ENCODE measurements at regions not wholly inside any gene's neighbourhood (a gene's known extent, or its start where the extent isn't known, plus 50 kb on each side); places are given as distances from the start of the nearest gene placed in this dataset.

- Histone ChIP-seq H3K4me1 (ENCODE audit: control insufficient read depth, insufficient read depth, low read length) (no peaks in the 10 kb centered on the region), H3K4me3 (ENCODE audit: low read depth, low read length) (no peak overlapping the region), H3K9me3 (ENCODE audit: control insufficient read depth, insufficient read depth, low read depth, low read length) (no peaks in the 10 kb centered on the region), H3K27ac (ENCODE audit: extremely low read depth, low read depth, low read length) (no peak overlapping the region), H3K36me3 (ENCODE audit: control insufficient read depth in 2 of 2, insufficient read depth in 1 of 2, low read length in 2 of 2) (no peaks in the 10 kb centered on the region)
- TF ChIP-seq ZNF174 (tag by site-specific recombination; IDR thresholded peaks at IDR 0.05), result no peak
- TF ChIP-seq ZNF843 (tag by site-specific recombination; IDR thresholded peaks at IDR 0.05), result no peak
- TF ChIP-seq ZNF248 (tag by site-specific recombination; IDR thresholded peaks at IDR 0.05), result no peak
- TF ChIP-seq, protein P1, sequence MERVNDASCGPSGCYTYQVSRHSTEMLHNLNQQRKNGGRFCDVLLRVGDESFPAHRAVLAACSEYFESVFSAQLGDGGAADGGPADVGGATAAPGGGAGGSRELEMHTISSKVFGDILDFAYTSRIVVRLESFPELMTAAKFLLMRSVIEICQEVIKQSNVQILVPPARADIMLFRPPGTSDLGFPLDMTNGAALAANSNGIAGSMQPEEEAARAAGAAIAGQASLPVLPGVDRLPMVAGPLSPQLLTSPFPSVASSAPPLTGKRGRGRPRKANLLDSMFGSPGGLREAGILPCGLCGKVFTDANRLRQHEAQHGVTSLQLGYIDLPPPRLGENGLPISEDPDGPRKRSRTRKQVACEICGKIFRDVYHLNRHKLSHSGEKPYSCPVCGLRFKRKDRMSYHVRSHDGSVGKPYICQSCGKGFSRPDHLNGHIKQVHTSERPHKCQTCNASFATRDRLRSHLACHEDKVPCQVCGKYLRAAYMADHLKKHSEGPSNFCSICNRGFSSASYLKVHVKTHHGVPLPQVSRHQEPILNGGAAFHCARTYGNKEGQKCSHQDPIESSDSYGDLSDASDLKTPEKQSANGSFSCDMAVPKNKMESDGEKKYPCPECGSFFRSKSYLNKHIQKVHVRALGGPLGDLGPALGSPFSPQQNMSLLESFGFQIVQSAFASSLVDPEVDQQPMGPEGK (tag by site-specific recombination; IDR thresholded peaks at IDR 0.05), result no peak
- TF ChIP-seq KLF10 (tag by site-specific recombination; IDR thresholded peaks at IDR 0.05), result no peak
- no peak for TF ChIP-seq OSR2 (tag by site-specific recombination; IDR thresholded peaks at IDR 0.05)
- TF ChIP-seq ZNF155 (tag by site-specific recombination; IDR thresholded peaks at IDR 0.05), result no peak
- TF ChIP-seq ZNF561 (tag by site-specific recombination; IDR thresholded peaks at IDR 0.05; ENCODE audit: borderline replicate concordance), result no peak
- TF ChIP-seq, protein P2, sequence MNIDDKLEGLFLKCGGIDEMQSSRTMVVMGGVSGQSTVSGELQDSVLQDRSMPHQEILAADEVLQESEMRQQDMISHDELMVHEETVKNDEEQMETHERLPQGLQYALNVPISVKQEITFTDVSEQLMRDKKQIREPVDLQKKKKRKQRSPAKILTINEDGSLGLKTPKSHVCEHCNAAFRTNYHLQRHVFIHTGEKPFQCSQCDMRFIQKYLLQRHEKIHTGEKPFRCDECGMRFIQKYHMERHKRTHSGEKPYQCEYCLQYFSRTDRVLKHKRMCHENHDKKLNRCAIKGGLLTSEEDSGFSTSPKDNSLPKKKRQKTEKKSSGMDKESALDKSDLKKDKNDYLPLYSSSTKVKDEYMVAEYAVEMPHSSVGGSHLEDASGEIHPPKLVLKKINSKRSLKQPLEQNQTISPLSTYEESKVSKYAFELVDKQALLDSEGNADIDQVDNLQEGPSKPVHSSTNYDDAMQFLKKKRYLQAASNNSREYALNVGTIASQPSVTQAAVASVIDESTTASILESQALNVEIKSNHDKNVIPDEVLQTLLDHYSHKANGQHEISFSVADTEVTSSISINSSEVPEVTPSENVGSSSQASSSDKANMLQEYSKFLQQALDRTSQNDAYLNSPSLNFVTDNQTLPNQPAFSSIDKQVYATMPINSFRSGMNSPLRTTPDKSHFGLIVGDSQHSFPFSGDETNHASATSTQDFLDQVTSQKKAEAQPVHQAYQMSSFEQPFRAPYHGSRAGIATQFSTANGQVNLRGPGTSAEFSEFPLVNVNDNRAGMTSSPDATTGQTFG (tag by site-specific recombination; IDR thresholded peaks at IDR 0.05; ENCODE audit: borderline replicate concordance), result no peak
- CTCF ChIA-PET, result no interaction called here
- POLR2A ChIA-PET, result no interaction called here
These were observed 125.0 kb downstream of the MOBP start for GRCh38 chr3:39592311-39593050.

GRCh38 chr3:39593341-39593740, 125.9 kb downstream of the MOBP start:
- H3K9me3 ChIP-seq (ENCODE audit: control insufficient read depth, insufficient read depth, low read depth, low read length), result no peaks in the 10 kb centered on the region
- POLR2A ChIA-PET, result no interaction called here
- no peak overlapping the region for H3K27ac ChIP-seq (ENCODE audit: extremely low read depth, low read depth, low read length)
- H3K4me1 ChIP-seq (ENCODE audit: control insufficient read depth, insufficient read depth, low read length), result no peaks in the 10 kb centered on the region
- CTCF ChIA-PET, result no interaction called here
- H3K36me3 ChIP-seq (ENCODE audit: control insufficient read depth in 2 of 2, insufficient read depth in 1 of 2, low read length in 2 of 2), result no peaks in the 10 kb centered on the region
- no peak overlapping the region for H3K4me3 ChIP-seq (ENCODE audit: low read depth, low read length)
- no peak for TF ChIP-seq WT1 (tag by site-specific recombination; IDR thresholded peaks at IDR 0.05)
- no peak for TF ChIP-seq IKZF3 (tag by site-specific recombination; IDR thresholded peaks at IDR 0.05)
- TF ChIP-seq, protein P3, sequence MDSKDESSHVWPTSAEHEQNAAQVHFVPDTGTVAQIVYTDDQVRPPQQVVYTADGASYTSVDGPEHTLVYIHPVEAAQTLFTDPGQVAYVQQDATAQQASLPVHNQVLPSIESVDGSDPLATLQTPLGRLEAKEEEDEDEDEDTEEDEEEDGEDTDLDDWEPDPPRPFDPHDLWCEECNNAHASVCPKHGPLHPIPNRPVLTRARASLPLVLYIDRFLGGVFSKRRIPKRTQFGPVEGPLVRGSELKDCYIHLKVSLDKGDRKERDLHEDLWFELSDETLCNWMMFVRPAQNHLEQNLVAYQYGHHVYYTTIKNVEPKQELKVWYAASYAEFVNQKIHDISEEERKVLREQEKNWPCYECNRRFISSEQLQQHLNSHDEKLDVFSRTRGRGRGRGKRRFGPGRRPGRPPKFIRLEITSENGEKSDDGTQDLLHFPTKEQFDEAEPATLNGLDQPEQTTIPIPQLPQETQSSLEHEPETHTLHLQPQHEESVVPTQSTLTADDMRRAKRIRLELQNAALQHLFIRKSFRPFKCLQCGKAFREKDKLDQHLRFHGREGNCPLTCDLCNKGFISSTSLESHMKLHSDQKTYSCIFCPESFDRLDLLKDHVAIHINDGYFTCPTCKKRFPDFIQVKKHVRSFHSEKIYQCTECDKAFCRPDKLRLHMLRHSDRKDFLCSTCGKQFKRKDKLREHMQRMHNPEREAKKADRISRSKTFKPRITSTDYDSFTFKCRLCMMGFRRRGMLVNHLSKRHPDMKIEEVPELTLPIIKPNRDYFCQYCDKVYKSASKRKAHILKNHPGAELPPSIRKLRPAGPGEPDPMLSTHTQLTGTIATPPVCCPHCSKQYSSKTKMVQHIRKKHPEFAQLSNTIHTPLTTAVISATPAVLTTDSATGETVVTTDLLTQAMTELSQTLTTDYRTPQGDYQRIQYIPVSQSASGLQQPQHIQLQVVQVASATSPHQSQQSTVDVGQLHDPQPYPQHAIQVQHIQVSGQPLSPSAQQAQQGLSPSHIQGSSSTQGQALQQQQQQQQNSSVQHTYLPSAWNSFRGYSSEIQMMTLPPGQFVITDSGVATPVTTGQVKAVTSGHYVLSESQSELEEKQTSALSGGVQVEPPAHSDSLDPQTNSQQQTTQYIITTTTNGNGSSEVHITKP (tag by site-specific recombination; IDR thresholded peaks at IDR 0.05), result no peak
- TF ChIP-seq, protein P4, sequence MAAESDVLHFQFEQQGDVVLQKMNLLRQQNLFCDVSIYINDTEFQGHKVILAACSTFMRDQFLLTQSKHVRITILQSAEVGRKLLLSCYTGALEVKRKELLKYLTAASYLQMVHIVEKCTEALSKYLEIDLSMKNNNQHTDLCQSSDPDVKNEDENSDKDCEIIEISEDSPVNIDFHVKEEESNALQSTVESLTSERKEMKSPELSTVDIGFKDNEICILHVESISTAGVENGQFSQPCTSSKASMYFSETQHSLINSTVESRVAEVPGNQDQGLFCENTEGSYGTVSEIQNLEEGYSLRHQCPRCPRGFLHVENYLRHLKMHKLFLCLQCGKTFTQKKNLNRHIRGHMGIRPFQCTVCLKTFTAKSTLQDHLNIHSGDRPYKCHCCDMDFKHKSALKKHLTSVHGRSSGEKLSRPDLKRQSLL (tag by site-specific recombination; IDR thresholded peaks at IDR 0.05), result no peak
- TF ChIP-seq, protein P5, sequence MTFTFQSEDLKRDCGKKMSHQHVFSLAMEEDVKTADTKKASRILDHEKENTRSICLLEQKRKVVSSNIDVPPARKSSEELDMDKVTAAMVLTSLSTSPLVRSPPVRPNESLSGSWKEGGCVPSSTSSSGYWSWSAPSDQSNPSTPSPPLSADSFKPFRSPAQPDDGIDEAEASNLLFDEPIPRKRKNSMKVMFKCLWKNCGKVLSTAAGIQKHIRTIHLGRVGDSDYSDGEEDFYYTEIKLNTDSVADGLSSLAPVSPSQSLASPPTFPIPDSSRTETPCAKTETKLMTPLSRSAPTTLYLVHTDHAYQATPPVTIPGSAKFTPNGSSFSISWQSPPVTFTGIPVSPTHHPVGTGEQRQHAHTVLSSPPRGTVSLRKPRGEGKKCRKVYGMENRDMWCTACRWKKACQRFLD (tag by site-specific recombination; IDR thresholded peaks at IDR 0.05), result no peak
- no peak for TF ChIP-seq ZNF510 (tag by site-specific recombination; IDR thresholded peaks at IDR 0.05; ENCODE audit: insufficient replicate concordance)
- no peak for TF ChIP-seq ZXDB (tag by site-specific recombination; IDR thresholded peaks at IDR 0.05)
- no peak for TF ChIP-seq ZFP37 (tag by site-specific recombination; IDR thresholded peaks at IDR 0.05)
- no peak for TF ChIP-seq TRIM28 (IDR thresholded peaks at IDR 0.05; ENCODE audit: borderline replicate concordance, low read length)
- no peak for TF ChIP-seq ZNF426 (tag by site-specific recombination; IDR thresholded peaks at IDR 0.05)
- TF ChIP-seq GLIS2 (tag by site-specific recombination; IDR thresholded peaks at IDR 0.05), result no peak
- no peak for TF ChIP-seq EGR2 (tag by site-specific recombination; IDR thresholded peaks at IDR 0.05; ENCODE audit: low read depth)
- TF ChIP-seq ZNF555 (tag by site-specific recombination; conservative IDR thresholded peaks at IDR 0.05), result no peak
- TF ChIP-seq PBX3 (CRISPR knock-in tag; IDR thresholded peaks at IDR 0.05), result no peak
